Mammary epithelial cell (primary cell): ENCODE measurements at regions not wholly inside any gene's neighbourhood (a gene's known extent, or its start where the extent isn't known, plus 50 kb on each side); places are given as distances from the start of the nearest gene placed in this dataset.

Experiments used
- CTCF ChIP-seq, 2 donors: IDR thresholded peaks in 1 of 2; conservative IDR thresholded peaks in 1 of 2; 2 replicates each; pipeline ENCODE4 v1.5.1; 2011 to 2012; ENCODE audit warnings: inconsistent platforms in 2 of 2, low read length in 2 of 2, mild to moderate bottlenecking in 2 of 2, control low read depth in 1 of 2, low read depth in 1 of 2; ENCODE audit not compliant: insufficient read depth in 1 of 2; ENCODE audit errors: extremely low read depth in 1 of 2
- EZH2 ChIP-seq: IDR thresholded peaks from 2 replicates; pipeline ENCODE4 v1.6.1; 2012; ENCODE audit warnings: low read length, inconsistent platforms, borderline replicate concordance

GRCh38 chr7:38052786-38053185 is 125.3 kb upstream of the STARD3NL start:
- TF ChIP-seq CTCF (conservative IDR thresholded peaks at IDR 0.05 in 1 of 2, IDR thresholded peaks at IDR 0.05 in 1 of 2; ENCODE audit: extremely low read depth in 1 of 2, insufficient read depth in 1 of 2, low read depth in 1 of 2, low read length in 2 of 2) (no peak), EZH2 (no peak)
